GM21786 (cell line): ENCODE measurements at regions not wholly inside any gene's neighbourhood (a gene's known extent, or its start where the extent isn't known, plus 50 kb on each side); places are given as distances from the start of the nearest gene placed in this dataset.
"Not testable (repeated sequence)": the region's sequence is repeated elsewhere in the genome, so short reads cannot be mapped to it uniquely, and the experiment has no call there.

Experiments used
- ATAC-seq: cut with Tn5 transposase; IDR thresholded peaks from one replicate; pipeline ENCODE4 v1.9.1; 2021; ENCODE audit not compliant: unreplicated experiment

- ATAC-seq, result no peak
Observed at GRCh38 chr1:173257805-173258204, 50.7 kb upstream of the TNFSF4 start.

GRCh38 chr1:173258479-173259264 is 51.5 kb upstream of the TNFSF4 start:
- no peak for ATAC-seq

GRCh38 chr1:173260329-173260728 is 53.2 kb upstream of the TNFSF4 start:
- not testable (repeated sequence) for ATAC-seq

GRCh38 chr1:173266841-173267240 is 59.7 kb upstream of the TNFSF4 start:
- ATAC-seq, result no peak

- ATAC-seq, result no peak
Observed at GRCh38 chr1:173267453-173267945, 60.4 kb upstream of the TNFSF4 start.

GRCh38 chr1:173268261-173268660 is 61.1 kb upstream of the TNFSF4 start:
- ATAC-seq, result no peak

- no peak for ATAC-seq
Observed at GRCh38 chr1:173268786-173269277, 61.7 kb upstream of the TNFSF4 start.

- ATAC-seq, result no peak
Observed at GRCh38 chr1:173269490-173270230, 62.5 kb upstream of the TNFSF4 start.

- ATAC-seq, result no peak
Observed at GRCh38 chr1:173270243-173270642, 63.1 kb upstream of the TNFSF4 start.

GRCh38 chr1:173271021-173271420 is 63.9 kb upstream of the TNFSF4 start:
- not testable (repeated sequence) for ATAC-seq

- ATAC-seq, result no peak
Observed at GRCh38 chr1:173275496-173275895, 68.4 kb upstream of the TNFSF4 start.

- ATAC-seq, result peak; percentile 95
Observed at GRCh38 chr1:173276922-173277800, 70.0 kb upstream of the TNFSF4 start.

GRCh38 chr1:173280899-173281660 is 73.9 kb upstream of the TNFSF4 start:
- ATAC-seq, result no peak

GRCh38 chr1:173285048-173285447 is 77.9 kb upstream of the TNFSF4 start:
- ATAC-seq, result no peak

- ATAC-seq, result no peak
Observed at GRCh38 chr1:173287785-173288184, 80.7 kb upstream of the TNFSF4 start.

GRCh38 chr1:173293756-173294155 is 86.6 kb upstream of the TNFSF4 start:
- no peak for ATAC-seq

- ATAC-seq, result no peak
Observed at GRCh38 chr1:173294843-173295242, 87.7 kb upstream of the TNFSF4 start.

GRCh38 chr1:173295391-173295790 is 88.3 kb upstream of the TNFSF4 start:
- ATAC-seq, result no peak

GRCh38 chr1:173295995-173296394 is 88.9 kb upstream of the TNFSF4 start:
- no peak for ATAC-seq

- peak; percentile 91 for ATAC-seq
Observed at GRCh38 chr1:173297798-173298391, 90.8 kb upstream of the TNFSF4 start.
